ENCODE measurements at regions not wholly inside any gene's neighbourhood (a gene's known extent, or its start where the extent isn't known, plus 50 kb on each side); places are given as distances from the start of the nearest gene placed in this dataset.

- no peak for TF ChIP-seq CTCF (IDR thresholded peaks at IDR 0.05; ENCODE audit: low read depth, low read length)
- no peak for TF ChIP-seq POLR2A (IDR thresholded peaks at IDR 0.05; ENCODE audit: extremely low read depth, insufficient read length)
- TF ChIP-seq MYC (IDR thresholded peaks at IDR 0.05; ENCODE audit: low read depth, low read length): no peak
Measured at GRCh38 chr9:89760123-89760522, 155.3 kb downstream of the GADD45G start.
